ENCODE measurements at regions not wholly inside any gene's neighbourhood (a gene's known extent, or its start where the extent isn't known, plus 50 kb on each side); places are given as distances from the start of the nearest gene placed in this dataset.
"Not testable (repeated sequence)": the region's sequence is repeated elsewhere in the genome, so short reads cannot be mapped to it uniquely, and the experiment has no call there.

DNA sequence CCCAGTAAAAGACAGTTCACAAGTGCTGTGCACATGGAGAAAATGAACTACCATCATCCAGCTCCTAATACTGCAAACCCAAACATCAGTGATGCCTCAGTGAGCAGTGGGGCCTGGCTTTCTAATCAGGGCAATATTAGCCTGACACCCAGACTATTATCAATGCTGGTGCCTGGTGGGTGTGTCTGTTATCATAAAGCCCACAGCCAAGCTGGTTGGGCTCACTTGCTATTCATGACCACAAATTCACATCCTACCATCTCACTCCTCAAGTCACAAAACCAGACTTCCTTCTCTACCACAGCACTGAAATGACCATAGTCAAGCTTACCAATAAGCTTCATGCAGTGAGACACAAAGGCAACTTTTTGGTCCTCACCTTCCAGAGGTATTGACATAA, 180.8 kb upstream of the PLN start:
- no peak for DNase-seq (ENCODE audit: low read depth)

DNA sequence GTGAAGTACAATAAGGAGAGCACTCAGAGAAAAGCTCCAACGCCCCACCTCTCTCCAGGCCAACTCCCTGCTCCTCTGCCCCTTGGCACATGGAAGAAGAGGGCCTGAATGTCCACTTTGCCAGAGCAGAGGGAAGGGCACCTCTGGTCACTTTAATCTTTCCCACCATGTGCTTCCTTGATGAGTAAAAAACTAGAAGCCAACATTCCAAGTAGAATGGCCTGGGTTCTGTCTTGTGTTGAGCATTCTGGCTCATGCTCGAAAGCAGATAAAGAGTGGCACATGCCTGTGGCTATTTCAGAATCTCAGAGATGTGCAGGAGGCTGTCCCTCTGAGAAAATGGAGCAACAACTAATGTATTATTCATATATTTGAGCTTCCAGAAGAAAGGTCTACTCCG, 177.4 kb upstream of the PLN start:
- peak; percentile 18 for DNase-seq (ENCODE audit: low read depth)

DNA sequence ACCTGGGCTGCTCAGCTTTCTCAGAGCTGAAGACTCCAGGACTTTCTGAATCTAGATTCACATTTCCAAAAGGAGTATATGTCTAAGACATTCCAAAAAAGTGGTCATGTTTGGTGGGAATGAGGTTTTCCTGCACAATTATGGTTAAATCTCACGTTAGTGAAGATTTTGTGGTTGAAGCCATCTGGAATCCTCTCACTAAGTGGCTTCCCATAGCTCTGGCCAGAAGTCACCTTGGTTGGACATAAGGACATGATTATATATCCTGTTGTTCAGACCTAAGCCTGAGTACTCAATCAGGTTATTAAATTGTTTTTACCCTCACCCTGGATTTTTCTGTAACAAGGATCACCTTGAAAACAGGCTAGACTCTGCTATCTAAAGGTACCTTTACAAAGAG, 176.1 kb upstream of the PLN start:
- DNase-seq (ENCODE audit: low read depth), result no peak

DNA sequence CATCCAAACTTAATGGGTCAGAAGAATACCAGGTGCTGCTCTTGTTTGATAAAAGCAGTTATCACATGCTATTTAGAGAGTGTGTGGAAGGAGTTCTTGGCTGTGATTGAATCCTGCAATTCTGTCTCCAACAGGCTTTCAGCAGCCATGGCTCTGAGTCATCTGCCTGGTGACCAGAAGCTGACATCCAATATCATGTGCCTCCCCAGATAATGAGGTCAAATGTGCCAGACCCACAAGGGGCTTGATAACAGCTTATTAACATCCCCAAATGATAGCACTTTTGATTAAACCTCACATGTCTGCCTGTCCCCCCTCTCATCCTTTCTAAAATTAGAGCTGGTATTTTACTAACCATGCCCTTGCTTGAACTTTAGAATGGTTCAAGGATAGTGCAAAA, 175.7 kb upstream of the PLN start:
- DNase-seq (ENCODE audit: low read depth), result peak; percentile 46

DNA sequence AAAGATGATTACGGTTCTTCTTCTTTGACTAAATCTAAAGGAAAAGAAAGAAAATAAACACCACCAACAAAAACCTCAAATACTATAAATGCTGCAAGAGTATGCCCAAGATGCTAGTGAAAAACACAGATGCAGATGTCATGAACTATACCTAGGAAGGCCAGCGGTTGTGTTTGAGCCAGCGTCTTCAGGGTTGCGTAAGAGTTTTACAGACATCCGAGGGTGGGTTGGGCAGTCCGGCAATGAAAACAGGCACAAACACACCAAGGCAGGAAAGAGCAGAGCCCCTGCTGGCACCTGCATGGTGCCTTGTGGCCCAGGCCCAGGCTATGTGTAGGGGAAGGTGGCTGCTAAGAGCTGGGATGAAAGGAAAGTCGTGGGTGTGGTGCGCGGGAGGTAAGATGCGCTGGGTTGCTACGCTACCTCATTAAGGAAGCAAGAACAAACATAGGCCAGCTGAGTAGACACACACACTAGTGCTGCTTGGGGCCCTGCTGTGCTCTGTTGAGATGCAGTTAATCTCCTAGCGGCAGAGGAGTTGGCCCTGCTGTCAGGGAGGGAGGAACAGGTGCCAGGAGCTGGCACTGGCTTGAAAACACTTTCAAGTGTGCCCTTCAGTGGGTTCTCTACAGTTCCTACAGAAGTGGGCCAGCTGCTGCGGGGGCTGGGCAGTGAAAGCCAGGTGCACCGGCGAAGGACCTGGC, 170.2 kb upstream of the PLN start:
- no peak for DNase-seq (ENCODE audit: low read depth)

DNA sequence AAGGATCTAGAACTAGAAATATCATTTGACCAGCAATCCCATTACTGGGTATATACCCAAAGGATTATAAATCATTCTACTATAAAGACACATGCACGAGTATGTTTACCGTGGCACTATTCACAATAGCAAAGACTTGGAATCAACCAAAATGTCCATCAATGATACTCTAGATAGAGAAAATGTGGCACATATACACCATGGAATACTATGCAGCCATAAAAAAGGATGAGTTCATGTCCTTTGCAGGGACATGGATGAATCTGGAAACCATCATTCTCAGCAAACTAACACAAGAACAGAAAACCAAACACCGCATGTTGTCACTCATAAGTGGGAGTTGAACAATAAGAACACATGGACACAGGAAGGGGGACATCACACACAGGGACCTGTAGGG, 167.5 kb upstream of the PLN start:
- DNase-seq (ENCODE audit: low read depth), result not testable (repeated sequence)

DNA sequence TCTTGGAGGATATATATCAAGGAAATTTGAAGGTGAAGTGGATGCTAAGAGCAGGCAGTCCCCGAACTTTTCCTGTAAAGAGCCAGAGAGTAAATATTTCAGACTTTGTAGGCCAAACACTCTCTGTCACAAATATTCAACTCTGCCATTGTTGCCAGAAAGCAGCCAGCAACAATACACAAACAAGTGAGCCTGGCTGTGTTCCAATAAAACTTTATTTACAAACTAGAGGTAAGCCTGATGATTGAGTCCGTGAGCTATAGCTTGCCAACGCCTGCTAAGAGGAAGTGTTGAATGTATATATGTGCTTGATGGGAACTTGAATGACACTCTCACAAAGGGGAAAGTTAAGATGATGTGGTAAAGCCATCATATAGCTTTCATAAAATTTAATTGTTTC, 166.0 kb upstream of the PLN start:
- DNase-seq (ENCODE audit: low read depth), result no peak

DNA sequence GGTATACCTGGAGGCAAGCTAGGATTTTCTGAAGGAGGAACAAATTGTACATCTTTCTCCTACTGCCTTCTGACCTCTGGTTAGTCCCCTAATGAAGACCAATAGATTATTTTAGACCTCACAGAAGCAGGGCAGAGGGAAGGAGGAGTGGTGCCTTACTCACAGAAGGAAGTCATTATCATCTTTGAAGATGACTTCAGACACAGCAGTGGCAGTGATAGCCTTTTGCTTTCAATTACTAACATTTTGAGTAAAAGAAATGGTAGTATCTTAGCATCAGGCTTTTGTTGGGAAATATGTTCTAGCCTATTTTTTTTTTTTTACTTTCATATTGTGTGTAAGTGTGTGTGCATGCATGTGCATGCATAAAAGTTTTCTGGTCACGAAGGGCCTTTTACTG, 164.2 kb upstream of the PLN start:
- peak; percentile 9 for DNase-seq (ENCODE audit: low read depth)

DNA sequence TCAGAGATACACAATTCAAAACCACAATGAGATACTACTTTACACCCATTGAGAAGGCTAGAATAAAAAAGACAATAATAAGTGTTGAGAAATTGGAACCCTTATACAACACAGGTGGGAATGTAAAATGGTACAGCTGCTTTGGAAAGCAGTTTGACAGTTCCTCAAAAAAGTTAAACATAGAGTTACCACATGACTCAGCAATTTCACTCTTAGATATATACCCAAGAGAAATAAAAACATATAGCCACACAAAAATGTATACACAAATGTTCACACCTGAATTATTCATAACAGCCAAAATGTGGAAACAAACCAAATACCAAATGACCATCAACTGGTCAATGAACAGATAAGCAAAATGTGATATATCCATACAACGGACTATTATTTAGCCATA, 161.1 kb upstream of the PLN start:
- DNase-seq (ENCODE audit: low read depth), result no peak

DNA sequence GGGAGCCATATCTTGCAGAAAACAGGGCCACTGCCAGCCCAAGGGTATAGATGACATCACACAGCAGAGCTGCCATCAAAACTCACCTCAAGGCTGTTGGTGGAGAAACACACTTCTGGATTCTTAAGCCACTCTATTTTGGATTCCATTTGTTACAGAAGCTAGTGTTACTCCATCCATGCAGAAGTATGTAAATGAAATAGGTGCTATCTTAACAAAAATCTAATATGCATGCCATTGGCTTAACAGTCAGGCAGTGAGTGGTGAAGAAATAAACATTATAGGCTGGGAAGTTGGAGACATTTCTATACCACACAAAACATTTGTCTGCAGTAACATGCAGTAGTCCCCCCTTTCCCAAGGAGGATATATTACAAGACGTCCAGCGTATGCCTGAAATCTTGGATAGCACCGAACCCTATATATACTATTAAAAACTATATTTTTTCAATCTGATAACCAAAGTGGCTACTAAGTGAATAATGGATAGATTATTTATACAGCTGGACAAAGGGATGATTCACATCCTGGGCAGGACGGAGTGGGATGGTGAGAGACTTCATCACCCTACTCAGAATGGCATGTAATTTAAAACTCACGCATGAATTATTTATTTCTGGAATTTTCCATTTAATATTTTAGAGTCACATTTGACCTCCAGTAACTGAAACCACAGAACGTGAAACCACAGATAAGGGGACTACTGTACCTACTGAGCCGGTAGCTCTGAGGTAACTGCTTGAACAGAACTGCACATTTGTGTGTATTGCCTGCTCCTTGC, 160.0 kb upstream of the PLN start:
- peak; percentile 80 for DNase-seq (ENCODE audit: low read depth)

DNA sequence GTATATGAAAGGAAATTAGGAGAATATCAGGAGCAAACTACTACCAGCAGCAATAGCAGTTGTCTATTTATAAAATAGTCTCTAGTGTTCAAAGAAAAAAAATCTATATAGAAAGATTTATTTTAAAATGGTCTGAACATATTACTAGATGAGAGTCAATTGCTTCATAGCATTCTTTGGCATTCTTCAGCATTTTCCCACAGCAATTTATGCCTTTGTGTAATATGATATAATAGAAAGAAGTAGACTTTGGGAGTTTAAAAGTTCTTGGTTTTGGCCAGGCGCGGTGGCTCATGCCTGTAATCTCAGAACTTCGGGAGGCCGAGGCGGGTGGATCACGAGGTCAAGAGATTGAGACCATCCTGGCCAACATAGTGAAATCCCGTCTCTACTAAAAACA, 157.0 kb upstream of the PLN start:
- DNase-seq (ENCODE audit: low read depth), result peak; percentile 36

DNA sequence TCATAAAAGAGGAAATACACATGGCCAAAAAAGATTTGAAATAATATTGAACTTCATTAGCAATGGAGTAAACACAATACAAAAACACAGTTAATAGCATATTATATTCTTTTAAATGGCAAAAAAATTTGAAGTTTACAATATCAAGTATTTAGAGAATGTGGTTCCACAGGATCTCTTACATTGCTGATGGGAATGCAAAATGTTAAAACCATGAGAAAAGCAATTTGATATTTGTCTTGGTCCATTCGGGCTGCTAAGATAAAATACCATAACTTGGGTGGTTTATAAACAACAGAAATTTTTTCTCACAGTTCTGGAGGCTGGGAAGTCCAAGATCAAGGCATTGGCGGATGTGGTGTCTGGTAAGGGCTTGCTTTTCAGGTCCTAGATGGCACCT, 154.0 kb upstream of the PLN start:
- no peak for DNase-seq (ENCODE audit: low read depth)

DNA sequence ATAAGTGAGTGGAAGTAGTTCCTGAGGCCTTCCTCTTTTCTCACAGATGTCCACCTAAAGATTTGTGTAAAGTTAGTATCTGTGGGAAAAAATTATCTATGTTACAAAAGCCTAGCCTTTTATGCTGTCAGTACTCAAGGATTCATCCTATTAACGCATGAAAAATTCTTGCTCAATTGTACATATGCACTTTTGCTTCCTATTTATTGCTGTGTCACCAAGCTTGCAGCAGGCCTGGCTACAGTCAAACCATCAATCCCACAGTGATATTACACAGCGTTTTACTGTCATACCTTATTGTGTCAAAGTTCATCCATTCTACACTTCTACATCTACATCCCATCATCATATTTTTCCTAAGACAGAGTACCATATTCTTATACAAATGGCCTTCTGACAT, 151.1 kb upstream of the PLN start:
- DNase-seq (ENCODE audit: low read depth), result no peak

DNA sequence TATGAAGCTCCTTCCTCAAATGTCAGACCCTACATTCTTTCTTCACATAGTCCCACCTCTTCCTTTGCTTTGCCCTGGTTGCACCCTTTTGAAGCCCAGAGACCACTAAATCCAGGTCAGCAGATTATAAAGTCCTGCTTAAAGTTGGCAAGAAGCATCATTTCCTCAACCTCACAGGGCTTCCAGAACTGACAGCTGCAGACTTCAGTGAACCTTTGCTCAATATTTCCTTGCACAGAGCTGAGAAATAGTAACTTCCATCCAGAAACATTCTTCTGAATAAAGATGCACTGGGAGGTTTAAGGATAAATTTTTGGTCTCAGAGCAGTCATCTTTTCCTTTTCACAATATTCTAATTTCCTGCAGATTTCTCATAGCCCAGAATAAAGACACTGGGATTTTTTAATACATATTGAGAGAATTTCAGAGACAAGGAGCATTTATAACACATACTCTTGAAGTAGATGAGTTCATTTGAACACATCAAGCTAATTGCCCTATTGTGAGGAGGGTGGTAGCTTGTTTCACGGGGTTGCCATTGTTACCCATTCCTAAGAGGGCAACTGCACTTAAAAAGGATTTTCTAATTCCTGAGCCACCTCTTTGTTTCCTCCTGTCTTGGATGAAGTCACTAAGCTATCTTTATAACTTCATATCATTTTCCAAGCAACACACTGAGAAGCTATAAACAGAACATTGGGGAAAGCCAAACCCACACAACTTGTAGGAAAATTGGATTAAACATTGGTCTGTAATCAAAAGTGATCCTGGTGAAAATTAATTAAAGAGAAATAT, 150.2 kb upstream of the PLN start:
- DNase-seq (ENCODE audit: low read depth), result no peak

DNA sequence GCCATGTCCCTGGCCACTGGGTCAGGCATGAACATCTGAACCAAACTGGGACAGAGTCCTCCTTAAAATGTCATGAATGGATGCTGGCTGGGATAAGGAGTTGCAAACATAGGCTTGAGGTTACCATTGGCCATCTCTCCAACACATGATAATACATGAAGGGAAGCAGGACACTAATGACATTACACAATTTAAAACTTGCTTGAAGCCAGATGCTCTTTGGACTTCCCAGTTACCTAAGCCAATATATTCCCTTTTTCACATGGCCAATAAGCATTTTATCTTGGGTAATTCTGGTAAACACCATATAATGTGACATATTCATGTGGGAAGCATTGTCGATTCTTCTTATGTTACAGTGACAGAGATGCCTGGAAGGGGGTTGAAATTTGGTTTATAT, 148.0 kb upstream of the PLN start:
- DNase-seq (ENCODE audit: low read depth), result no peak

DNA sequence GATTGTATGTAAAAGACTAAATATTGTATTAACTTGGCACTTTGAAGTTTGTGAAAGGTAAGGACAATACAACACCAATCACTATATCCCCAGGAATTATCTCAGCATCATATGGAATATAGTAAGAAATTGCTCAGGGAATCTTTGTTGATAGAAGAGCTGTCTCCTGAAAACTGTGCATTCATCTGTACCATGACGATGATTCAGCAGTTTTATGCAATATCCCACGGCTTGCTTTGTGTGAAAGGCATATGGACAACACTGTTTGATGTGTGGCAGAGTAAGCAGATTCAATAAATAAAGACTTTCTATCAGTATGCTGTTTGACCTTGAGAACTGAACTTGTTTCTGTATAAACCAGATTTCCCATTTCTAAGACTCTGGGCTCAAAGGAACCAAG, 147.5 kb upstream of the PLN start:
- no peak for DNase-seq (ENCODE audit: low read depth)

DNA sequence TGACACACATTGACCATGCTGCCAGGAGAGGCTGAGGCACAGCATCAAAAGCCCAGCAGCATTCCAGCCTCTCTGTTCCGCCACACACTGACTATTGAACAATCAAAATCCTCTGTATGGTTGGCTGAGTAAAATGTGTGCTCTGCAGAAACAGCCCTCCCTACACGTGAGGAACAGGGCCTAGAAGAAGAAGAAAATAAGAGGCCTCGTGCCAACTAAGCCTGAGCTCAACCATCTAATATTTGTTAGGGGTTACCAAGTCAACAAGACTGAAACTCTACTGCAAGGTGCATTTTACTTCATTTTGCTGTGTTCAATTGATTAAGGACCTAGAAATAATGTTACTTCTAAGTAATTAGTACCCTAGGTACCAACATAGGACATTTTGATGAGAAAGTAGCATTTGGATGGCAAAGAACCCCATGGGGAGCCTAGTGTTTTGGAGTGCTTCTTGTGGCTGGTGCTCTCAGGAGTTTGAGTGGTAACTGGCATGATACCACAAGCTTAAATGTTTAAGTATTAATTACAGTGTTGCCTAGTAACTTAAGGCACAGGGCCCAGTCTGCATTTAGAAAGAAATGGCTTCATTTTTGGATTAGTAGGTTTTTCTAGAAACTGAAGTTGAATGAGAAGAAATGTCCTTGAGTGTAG, 146.6 kb upstream of the PLN start:
- DNase-seq (ENCODE audit: low read depth), result peak; percentile 46

DNA sequence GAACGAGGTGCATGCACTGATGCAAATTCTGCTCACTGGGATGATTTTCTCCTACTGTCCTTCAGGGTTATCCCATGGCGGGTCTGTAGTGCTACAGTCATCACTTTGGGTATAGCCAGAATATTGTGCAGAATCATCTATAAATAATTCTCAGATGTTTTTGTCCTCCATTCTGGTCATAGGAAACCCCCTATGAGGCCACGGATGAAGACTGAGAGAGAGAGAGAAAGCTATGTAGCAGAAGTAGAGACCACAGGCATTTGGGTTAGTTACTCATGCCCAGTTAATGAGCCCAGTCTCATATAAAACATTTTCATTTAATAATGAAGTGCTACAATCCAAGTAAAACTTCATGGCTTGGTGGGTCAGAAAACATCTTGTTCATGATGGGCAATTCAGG, 145.1 kb upstream of the PLN start:
- no peak for DNase-seq (ENCODE audit: low read depth)

DNA sequence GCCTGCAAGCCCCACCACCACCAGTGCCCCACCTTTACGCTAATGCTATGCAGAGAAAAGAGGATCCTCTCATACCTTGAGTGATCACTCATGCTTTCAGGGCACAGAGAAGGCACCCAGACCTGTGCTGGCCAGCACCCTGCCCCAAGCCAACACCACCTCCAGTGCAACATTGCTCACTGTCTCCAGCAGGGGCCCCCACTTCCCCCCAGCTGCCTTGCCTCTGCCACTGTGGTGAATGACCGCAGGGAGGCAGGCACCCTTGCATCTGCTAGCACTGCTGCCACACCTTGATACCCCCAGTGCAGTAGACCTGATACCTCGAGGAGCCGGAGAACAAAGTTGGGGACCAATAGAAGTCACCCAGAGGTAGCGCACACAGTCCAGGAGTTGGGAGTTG, 139.2 kb upstream of the PLN start:
- no peak for DNase-seq (ENCODE audit: low read depth)

DNA sequence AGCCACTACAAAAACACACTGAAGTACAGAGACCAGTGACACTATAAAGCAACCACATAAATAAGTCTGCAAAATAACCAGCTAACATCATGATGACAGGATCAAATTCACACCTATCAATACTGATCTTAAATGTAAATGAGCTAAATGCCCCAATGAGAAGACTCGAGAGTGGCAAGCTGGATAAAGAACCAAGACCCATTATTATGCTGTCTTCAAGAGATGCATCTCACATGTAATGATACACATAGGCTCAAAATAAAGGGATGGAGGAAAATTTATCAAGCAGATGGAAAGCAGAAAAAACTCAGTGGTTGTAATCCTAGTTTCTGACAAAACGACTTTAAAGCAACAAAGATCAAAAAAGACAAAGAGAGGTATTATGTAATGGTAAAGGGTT, 138.1 kb upstream of the PLN start:
- DNase-seq (ENCODE audit: low read depth), result no peak
